ENCODE measurements at regions not wholly inside any gene's neighbourhood (a gene's known extent, or its start where the extent isn't known, plus 50 kb on each side); places are given as distances from the start of the nearest gene placed in this dataset.

DNA sequence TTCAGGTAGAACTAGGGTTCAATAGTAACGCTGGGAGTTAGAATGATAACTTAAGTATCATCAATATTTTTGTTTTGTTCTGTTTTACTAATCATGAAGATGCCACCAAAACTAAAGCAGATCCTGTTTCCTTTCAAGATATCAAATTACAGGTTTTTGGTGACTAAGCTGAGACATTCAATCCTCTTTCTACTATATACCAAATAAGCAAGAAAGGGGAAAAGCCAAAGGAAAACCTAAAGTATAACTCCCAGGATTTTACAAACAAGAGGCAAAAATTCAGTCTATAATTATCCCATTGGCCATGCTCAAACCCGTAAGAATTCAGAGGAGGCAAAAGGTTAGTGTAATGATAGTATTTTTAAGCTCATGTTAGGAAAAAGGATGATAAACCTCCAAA, 175.2 kb upstream of the CCDC150 start:
- H3K18ac ChIP-seq (ENCODE audit: insufficient read length, low read depth, low read length) = no peak overlapping the region
- Mint-ChIP-seq H3K4me1 (peaks cover 12 to 39% of the 10 kb centered on the region in 2 experiments), H3K4me3 (no peak overlapping the region), H3K27me3 (ENCODE audit: low read depth) (no peaks in the 10 kb centered on the region), H3K9me3 (no peaks in the 10 kb centered on the region), H3K36me3 (ENCODE audit: insufficient read depth in 1 of 3, low read depth in 3 of 3) (no peaks in the 10 kb centered on the region), H3K27ac (no peak overlapping the region)
- no peak overlapping the region for H3K23ac ChIP-seq (ENCODE audit: insufficient read length, low read depth, low read length)
- no peaks in the 10 kb centered on the region for H3K79me2 ChIP-seq (ENCODE audit: insufficient read depth, low read length)
- no peaks in the 10 kb centered on the region for H3K27me3 ChIP-seq (ENCODE audit: insufficient read depth, low read length)
- no peak for DNase-seq
- no peak overlapping the region for H2AK5ac ChIP-seq (ENCODE audit: insufficient read length, low read length)
- H3K23me2 ChIP-seq (ENCODE audit: insufficient read length, low read depth, low read length, poor library complexity, severe bottlenecking) = no peaks in the 10 kb centered on the region
- no peak overlapping the region for H4K91ac ChIP-seq (ENCODE audit: insufficient read length, low read depth, low read length)
- no peak overlapping the region for H2BK15ac ChIP-seq (ENCODE audit: low read depth, low read length)
- H4K5ac ChIP-seq (ENCODE audit: insufficient read length, low read depth, low read length) = no peak overlapping the region
- no peak overlapping the region for H3K4ac ChIP-seq (ENCODE audit: low read depth, low read length)
- no peak overlapping the region for H3K27ac ChIP-seq (ENCODE audit: insufficient read length, low read depth, low read length)
- H4K8ac ChIP-seq (replicated peaks; ENCODE audit: insufficient read length, low read depth, low read length) = no peak overlapping the region
- no peak overlapping the region for H2BK120ac ChIP-seq (ENCODE audit: low read depth, low read length, poor library complexity, severe bottlenecking)
- H3T11ph ChIP-seq (ENCODE audit: low read length) = no peak overlapping the region
- TF ChIP-seq, protein P1, sequence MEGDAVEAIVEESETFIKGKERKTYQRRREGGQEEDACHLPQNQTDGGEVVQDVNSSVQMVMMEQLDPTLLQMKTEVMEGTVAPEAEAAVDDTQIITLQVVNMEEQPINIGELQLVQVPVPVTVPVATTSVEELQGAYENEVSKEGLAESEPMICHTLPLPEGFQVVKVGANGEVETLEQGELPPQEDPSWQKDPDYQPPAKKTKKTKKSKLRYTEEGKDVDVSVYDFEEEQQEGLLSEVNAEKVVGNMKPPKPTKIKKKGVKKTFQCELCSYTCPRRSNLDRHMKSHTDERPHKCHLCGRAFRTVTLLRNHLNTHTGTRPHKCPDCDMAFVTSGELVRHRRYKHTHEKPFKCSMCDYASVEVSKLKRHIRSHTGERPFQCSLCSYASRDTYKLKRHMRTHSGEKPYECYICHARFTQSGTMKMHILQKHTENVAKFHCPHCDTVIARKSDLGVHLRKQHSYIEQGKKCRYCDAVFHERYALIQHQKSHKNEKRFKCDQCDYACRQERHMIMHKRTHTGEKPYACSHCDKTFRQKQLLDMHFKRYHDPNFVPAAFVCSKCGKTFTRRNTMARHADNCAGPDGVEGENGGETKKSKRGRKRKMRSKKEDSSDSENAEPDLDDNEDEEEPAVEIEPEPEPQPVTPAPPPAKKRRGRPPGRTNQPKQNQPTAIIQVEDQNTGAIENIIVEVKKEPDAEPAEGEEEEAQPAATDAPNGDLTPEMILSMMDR (conservative IDR thresholded peaks at IDR 0.05) = no peak
- H3K9ac ChIP-seq (ENCODE audit: extremely low read depth, insufficient read length, low read length) = no peak overlapping the region
- H3K79me1 ChIP-seq (ENCODE audit: insufficient read depth, low read depth, low read length, poor library complexity, severe bottlenecking) = no peaks in the 10 kb centered on the region
- no peaks in the 10 kb centered on the region for H3K9me3 ChIP-seq (ENCODE audit: control insufficient read depth, low read depth, low read length)
- no peak overlapping the region for H3K14ac ChIP-seq (ENCODE audit: insufficient read depth, low read length)
- H2BK12ac ChIP-seq (ENCODE audit: insufficient read length, low read depth, low read length) = no peak overlapping the region
- H2BK5ac ChIP-seq (ENCODE audit: insufficient read length, low read length) = no peak overlapping the region
- H2BK20ac ChIP-seq (ENCODE audit: low read depth, low read length, poor library complexity, severe bottlenecking) = no peak overlapping the region
- H2AFZ ChIP-seq (ENCODE audit: low read length) = no peak overlapping the region
- no peak overlapping the region for H3K56ac ChIP-seq (ENCODE audit: insufficient read length, low read depth, low read length)
- no CpG with 5 or more reads among the region's 2 CpGs for WGBS (ENCODE audit: extremely low coverage, insufficient read length, low lambda C conversion rate)
- H3K4me1 ChIP-seq (ENCODE audit: insufficient read depth, low read length) = no peaks in the 10 kb centered on the region
- H3K4me2 ChIP-seq (ENCODE audit: insufficient read depth, insufficient read length, low read length) = no peak overlapping the region
- H4K20me1 ChIP-seq (ENCODE audit: control insufficient read depth, insufficient read depth, insufficient read length) = no peaks in the 10 kb centered on the region

Data from H9 (cell line).